Stimulated activated CD4-positive, alpha-beta T cell treated with anti-CD3 and anti-CD28 coated beads, Interleukin-4, amount 100 ng/mL, for 48 hours (primary cell): ENCODE measurements at regions not wholly inside any gene's neighbourhood (a gene's known extent, or its start where the extent isn't known, plus 50 kb on each side); places are given as distances from the start of the nearest gene placed in this dataset.
A peak's percentile ranks its signal among the peaks of the same experiment; 100 is the strongest.

Source experiments
- DNase-seq, 2 donors: peaks; one replicate each; pipeline ENCODE4 v3.0.0-alpha.2; 2020; ENCODE audit warnings: low read depth in 2 of 2

GRCh38 chr9:91098203-91098850, 263.4 kb downstream of the AUH start:
- DNase-seq = no peak

- DNase-seq = no peak
Measured at GRCh38 chr9:91099436-91099835, 262.3 kb downstream of the AUH start.

- DNase-seq = peak in 1 of 2 donors; percentile 9
Measured at GRCh38 chr9:91100878-91101450, 260.8 kb downstream of the AUH start.

- peak; percentile 73 for DNase-seq
Measured at GRCh38 chr9:91101611-91102168, 260.0 kb downstream of the AUH start.

- DNase-seq = no peak
Measured at GRCh38 chr9:91102269-91102668, 259.4 kb downstream of the AUH start.

GRCh38 chr9:91103931-91104330, 257.8 kb downstream of the AUH start:
- DNase-seq = no peak

GRCh38 chr9:91106415-91107081, 255.2 kb downstream of the AUH start:
- DNase-seq = no peak

- no peak for DNase-seq
Measured at GRCh38 chr9:91111226-91111625, 250.5 kb downstream of the AUH start.

- DNase-seq = no peak
Measured at GRCh38 chr9:91111876-91112275, 249.8 kb downstream of the AUH start.

- DNase-seq = no peak
Measured at GRCh38 chr9:91113016-91113415, 248.7 kb downstream of the AUH start.

- DNase-seq = no peak
Measured at GRCh38 chr9:91114450-91114849, 247.3 kb downstream of the AUH start.

GRCh38 chr9:91116211-91116610, 245.5 kb downstream of the AUH start:
- no peak for DNase-seq

- no peak for DNase-seq
Measured at GRCh38 chr9:91116711-91117110, 245.0 kb downstream of the AUH start.

GRCh38 chr9:91117474-91117891, 244.2 kb downstream of the AUH start:
- no peak for DNase-seq

- no peak for DNase-seq
Measured at GRCh38 chr9:91117959-91118703, 243.6 kb downstream of the AUH start.

GRCh38 chr9:91118704-91119025, 243.1 kb downstream of the AUH start:
- DNase-seq = no peak

- DNase-seq = no peak
Measured at GRCh38 chr9:91119142-91119541, 242.6 kb downstream of the AUH start.

- no peak for DNase-seq
Measured at GRCh38 chr9:91119679-91120078, 242.0 kb downstream of the AUH start.

- DNase-seq = no peak
Measured at GRCh38 chr9:91120200-91120599, 241.5 kb downstream of the AUH start.

- DNase-seq = no peak
Measured at GRCh38 chr9:91122755-91123154, 239.0 kb downstream of the AUH start.

GRCh38 chr9:91126761-91127445, 234.8 kb downstream of the AUH start:
- DNase-seq = no peak

GRCh38 chr9:91127653-91128052, 234.1 kb downstream of the AUH start:
- DNase-seq = no peak
